ENCODE measurements at regions not wholly inside any gene's neighbourhood (a gene's known extent, or its start where the extent isn't known, plus 50 kb on each side); places are given as distances from the start of the nearest gene placed in this dataset.
"Not testable (repeated sequence)": the region's sequence is repeated elsewhere in the genome, so short reads cannot be mapped to it uniquely, and the experiment has no call there.

DNA sequence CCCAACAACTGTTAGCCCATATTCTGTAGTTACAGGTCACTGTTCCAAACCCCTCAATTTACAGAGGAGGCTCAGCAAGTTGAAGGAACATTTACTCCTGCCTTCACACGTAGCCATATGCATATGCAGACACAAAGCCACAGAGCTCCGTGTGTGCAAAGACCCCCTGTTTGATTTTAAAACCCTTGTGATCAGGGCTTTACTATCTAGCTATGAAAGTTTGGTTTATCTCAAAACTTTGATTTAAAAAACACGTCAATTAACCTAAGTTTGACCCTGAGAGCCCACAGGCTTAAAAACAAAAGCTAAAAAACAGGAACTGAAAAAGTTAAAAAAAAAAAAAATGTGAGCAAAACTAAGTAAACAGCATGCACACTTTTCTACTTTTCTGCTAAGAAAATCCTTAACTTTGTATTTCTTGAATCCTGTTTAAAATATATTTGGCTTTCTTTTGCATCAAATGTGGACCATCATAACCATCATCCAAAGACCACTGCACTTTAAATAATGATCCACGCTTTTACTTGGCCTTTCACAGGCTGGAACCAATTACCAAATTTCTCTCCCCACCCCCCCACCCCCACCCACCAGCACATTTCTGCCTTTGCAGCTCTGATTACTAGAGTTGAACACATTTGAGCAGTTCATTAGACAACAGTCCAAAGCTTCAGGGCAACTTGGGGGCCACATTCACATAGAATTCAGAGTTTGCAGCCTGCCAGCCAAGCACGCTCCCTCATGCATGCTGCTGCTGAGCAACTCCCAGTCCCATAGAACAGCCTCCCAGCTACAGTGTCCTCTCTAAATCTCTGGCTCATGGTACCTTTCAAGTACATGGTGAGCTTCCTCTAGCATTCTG lies 128.8 kb upstream of the MAP3K1 start:
- no peak for DNase-seq (ENCODE audit: low read depth)

DNA sequence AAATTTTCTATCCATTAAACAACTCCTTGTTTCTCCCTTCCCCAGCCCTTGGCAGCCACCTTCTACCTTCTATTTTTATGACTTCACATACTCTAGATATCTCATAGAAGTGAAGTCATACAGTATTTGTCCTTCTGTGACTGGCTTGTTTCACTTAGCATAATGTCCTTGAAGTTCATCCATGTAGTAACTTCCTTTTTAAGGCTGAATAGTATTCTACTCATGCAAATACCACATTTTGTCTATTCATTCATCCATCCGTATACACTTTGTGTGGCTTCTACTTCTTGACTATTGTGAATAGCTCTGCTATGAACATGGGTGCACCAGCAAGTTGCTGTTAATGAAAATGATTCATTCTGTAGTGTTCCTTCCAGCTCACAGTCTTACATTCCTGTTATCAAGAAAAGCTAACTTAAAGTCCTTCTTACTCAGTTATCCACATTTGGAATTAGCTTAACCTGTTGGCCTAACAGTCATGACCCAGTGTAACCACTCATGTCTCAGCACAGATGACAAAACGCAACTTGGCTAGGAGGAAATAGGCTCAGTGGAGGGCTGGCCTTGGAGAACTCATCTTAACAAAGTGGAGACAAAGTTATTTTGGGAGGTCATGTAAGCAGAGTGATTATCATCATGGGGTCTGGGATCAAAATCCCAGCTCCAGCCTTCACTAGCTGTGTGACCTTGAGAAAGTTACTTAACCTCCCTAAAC lies 129.7 kb upstream of the MAP3K1 start:
- DNase-seq (ENCODE audit: low read depth), result no peak

DNA sequence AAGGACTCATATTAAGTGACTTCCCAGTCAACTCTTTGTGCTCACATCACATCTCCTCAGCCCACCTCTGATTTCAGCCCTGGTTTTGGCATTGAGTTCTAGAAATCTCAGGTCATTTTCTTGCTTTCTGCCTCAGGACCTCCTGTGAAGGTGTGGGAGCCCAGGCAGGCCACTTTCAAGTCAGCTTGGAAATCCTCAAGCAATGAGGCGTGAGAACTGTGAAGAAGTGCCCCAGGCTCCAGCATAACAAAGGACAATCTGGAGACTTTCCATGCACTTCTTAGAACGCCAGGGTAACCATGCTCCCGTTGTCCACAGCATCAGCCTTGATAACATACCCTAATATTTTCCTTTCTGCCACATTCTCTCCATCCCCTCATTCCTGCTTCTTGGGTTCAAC lies 131.2 kb upstream of the MAP3K1 start:
- DNase-seq (ENCODE audit: low read depth), result no peak

DNA sequence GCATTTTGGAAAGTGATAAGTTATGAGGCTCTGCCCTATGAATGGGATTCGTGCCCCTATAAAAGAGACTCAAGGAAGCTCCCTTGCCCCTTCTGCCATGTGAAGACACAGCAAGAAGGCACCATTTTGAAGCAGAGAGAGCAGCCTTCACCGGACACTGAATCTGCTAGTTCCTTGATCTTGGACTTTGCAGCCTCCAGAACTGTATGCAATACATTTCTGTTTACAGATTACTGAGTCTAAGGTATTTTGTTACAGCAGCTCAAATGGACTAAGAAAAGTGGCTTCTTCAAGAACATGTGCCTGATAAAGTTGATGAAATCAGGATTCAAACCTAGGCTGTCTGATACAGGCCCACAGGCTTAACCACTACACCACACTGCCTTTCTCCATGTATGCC lies 131.6 kb upstream of the MAP3K1 start:
- no peak for DNase-seq (ENCODE audit: low read depth)

DNA sequence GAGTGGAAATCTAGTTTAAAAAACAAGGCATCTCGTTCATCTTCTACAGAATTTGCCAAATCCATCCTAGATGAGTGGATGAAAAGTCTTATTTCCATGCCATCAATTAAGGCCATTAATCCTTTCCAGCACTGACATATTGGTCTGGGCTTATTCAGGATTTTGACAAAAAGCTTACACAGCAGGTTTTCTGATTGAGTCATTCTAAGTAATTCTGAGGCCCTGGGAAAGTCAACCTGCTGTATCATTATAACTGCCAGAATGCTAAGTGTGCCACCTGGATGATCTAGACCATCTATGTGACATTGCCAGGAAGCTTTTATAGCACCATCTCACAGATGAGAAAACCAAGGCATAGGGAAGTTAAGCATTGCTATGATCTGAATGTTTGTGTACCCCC lies 132.1 kb upstream of the MAP3K1 start:
- DNase-seq (ENCODE audit: low read depth), result no peak

DNA sequence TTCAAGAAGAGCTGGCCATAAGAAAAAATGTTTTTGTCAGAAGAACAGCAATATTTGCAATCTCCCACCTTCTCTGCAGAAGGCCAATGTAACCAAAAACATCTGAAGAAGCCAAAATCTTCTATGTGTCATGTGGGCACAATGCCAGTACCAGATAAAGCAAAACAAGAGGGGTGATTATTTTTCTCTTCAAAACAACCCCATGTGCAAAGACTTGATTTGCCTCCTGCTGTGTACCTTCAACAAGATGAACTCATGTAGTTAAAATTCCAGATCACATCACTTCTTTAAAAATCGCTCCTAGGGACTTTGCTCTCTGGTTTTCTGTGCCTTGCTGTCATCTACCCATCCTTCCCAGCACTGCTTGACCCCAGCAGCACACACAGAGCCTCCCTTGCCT lies 134.0 kb upstream of the MAP3K1 start:
- no peak for DNase-seq (ENCODE audit: low read depth)

DNA sequence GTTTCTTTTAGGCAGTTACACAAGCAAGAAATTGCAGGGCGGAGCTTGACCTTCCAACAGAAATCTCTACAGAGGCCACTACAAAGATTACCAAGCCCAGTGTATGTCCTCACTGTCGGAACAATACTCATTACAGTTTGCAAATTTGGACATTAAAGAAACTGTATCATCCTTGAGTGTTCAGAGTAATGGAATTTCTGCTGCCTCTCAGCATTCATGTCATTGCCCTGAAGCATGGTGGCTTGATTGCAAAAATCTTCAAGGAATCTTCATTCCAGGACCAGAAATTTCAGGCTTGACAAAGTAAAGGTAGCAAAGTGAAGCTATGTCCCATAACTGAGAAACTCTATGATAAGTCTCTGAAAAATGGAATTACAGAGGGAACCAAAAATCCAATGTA lies 134.6 kb upstream of the MAP3K1 start:
- DNase-seq (ENCODE audit: low read depth), result no peak

DNA sequence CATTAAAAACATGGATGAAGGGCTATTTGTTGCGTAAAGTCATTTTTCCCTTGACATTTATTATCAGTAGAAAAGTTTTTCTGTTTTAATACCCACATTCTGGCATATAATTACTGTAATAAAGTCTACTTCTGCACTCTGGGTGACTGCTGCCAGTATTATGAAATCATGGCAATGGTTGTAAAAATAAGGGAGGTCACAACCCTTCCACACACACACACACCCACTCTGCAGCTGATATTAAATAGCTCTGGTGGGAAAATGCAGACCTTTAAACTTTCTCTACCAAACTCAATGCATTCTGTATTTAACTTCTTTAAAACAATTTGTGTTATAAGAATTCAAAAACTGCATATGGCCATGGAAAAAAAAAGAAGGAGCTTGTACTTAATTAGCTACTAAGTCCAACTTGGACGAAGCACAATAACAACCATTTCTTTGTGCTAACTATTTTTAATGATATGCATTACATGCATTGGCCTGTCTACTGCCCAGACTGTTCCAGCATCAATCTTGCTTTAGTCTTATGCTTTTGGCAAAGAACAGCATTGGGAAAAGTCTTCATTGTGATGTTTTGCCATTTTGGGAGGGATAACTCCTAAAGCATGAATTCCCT lies 137.6 kb upstream of the MAP3K1 start:
- no peak for DNase-seq (ENCODE audit: low read depth)

DNA sequence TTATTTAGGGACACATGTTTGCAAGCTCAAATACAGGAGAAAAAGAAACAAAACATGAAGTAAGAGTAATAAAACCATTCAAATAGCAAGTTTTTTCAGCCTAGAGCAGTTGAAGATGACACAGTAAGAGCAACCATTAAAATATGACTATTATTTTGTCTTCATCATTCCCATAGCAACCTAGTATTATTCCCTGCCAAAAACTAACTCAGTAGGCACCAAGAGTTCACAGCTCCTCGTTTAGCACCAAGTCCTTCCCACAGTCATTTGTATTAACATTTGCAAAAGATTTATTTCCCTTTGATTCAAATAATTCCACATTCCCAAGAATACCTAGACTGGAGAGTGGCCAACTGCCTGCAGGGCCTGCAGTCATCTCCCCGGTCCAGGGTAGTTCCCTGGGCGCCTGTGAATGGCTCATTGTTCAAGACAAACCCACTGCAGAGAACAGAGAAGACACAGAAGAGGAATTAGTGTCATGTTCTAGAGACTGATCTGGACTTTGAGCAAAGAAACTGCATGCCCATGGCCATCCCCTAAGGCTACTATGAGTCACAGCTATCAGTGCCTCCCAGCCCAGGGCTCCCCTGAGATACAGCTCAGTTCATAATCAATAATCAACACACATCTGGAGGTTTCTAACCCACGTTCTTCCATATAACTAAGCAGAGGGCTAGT lies 139.1 kb upstream of the MAP3K1 start:
- no peak for DNase-seq (ENCODE audit: low read depth)

DNA sequence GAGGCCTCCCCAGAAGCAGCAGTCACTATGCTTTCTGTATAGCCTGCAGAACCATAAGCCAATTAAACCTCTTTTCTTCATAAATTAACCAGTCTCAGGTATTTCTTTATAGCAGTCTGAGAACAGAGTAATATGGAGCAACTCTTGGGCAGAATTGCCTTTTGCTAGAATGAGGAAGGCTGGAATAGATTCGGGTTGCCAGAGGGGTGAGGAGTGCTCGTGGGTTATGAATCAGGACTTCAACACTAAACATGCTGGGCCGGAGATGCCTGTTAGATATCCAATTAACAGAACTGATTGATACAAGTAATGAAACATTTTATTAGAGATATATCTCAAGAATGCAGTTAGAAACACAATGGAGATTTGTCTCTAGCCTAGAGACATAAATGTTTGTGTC lies 140.9 kb upstream of the MAP3K1 start:
- DNase-seq (ENCODE audit: low read depth), result no peak

DNA sequence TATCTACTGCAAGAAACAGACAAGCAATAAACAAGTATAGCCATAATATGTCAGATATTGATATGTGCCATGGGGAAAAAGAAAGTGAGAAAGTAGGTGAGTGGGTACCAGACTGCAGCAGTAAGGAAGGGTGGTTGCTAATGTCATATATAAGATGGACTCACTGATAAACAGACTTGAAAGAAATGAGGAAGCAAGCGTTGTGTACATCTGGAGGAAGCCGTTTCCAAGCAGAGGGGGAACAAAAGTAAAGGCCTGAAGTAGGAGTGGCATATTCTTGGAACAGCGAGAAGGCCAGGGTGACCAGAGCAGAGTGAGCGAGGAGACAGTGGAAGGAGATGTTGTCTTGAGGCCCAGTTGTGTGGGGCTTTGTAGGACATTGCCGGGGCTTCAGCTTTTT lies 142.2 kb upstream of the MAP3K1 start:
- no peak for DNase-seq (ENCODE audit: low read depth)

DNA sequence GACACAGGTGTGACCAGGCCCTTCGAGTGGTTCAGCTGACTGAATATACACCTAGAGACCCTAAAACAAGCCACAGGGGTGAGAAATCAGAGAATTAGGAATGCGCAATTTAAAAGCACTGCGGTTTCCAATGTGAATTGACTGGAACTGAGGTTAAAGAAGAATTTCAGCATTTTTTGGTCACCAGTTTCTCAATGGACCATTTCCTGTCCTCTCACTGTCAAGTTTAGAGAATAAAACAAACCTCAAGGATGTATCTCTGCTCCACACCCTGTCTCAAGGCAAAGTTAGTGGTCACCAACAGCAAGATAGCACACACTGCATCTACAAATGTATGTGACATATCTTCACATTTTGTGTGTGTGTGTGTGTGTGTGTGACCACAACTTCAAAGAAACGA lies 143.8 kb upstream of the MAP3K1 start:
- no peak for DNase-seq (ENCODE audit: low read depth)

DNA sequence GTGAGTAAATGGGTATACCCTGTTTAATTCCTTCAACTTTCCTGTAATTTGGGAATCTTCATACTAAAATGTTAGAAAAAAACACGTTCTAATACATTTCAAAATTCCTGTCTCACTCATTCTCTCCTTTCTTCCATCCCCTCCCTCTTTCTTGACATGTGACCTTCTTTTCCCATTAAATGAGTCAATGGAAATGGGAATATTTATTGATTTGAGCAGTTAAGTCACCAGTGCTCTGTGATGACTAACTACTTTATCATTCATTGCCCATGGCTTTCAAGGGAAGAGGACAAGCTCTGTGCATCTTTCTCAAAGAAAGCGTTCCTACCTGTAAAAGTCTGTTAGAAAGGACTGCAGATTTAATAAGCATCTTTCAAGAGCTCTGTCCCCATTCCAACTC lies 144.4 kb upstream of the MAP3K1 start:
- no peak for DNase-seq (ENCODE audit: low read depth)

DNA sequence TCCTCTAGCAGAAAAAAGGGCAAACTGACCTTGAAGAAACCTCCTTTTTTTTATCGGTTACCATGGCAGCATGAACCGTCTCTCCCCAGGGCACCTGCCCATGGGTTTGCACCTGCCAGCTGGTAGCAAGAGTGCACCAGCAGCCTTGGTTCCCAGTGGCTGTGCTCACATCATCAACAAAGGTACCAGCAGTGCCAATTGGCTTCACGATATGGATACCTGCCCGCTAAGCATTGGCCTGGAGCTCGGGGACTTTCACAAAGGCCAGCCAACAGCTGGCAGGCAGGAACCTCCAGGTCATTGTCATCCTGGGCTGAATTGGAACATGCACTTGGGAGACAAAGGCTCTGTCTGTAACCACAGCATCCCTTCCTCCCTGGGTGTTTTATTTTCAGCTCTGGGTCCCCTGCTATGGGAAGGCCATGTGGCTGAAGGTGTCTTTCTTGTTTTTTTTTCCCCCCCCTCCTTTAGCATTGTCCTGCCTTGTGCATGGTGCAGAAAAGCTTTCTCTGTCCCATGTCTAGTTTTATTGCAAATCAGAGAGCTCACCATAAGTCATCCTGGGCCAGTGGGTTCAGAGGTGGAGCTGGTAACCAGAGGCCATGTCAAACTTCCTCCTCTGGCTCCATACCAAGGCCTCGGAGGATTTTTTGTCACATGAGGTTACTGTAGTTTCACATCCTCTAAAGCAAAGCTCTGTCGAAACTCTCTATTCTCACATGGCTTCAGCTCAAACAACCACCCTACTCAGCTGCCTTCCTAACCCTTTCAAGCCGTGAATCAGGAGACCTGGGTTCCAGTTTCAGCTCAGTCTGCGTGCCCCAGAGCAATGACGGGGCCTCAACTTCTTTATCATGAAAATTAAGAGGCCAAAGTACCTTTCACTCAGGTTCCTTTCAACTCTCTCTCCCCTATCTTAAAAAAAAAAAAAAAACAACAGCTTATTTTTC lies 145.5 kb upstream of the MAP3K1 start:
- DNase-seq (ENCODE audit: low read depth), result no peak

DNA sequence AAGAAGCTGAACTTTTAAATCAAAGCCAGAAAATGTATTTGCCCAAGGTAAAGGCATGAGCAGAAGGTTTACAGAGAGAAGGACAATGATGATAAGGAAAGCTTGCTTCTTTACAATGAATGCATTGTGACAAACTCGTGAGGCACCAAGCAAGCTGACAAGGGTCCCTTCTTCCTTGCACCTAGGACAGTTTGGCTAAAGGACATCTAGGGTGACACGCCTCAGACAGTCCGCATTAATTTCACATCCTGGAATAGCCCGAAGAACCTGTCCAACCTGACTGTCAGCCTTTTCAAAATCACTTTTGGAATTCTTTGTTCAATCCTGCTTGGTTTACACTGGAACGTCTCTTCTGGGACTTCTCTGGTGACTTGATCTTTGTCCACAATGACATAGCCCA lies 146.4 kb upstream of the MAP3K1 start:
- DNase-seq (ENCODE audit: low read depth), result no peak

DNA sequence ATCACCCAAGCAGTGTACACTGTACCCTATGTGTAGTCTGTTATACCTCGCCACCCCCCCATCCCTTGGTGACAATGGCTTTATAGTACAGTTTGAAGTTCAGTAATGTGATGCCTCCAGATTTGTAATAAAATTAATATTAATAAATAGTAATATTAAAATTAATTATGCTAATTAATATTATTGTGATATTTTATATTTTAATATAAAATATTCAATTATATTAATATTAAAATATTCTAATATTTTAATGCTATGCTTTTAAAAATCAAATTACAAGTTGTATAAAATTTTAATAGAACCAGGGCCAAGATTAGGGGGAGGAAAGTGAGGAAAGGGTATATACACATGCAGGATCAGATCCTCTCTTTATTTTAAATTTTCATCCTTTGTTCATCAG lies 147.7 kb upstream of the MAP3K1 start:
- no peak for DNase-seq (ENCODE audit: low read depth)

DNA sequence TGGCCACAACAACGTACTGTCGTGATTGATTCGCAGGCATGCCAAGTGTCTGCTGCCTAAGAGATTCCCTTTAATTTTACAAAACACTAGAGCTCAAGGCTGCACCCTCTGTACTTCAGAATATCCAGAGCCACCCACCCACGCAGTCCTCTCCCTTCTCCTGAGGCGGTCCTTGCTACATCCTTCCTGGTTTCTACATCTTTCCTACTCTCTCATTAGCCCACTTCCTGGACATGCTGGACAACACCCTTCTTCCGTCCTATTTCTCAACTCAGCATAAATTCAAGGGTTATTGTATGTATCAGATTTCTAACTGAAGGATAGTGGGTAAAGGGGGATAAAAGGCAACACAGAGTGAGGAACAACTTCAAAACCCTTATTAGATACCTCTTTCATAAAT lies 148.4 kb upstream of the MAP3K1 start:
- no peak for DNase-seq (ENCODE audit: low read depth)

DNA sequence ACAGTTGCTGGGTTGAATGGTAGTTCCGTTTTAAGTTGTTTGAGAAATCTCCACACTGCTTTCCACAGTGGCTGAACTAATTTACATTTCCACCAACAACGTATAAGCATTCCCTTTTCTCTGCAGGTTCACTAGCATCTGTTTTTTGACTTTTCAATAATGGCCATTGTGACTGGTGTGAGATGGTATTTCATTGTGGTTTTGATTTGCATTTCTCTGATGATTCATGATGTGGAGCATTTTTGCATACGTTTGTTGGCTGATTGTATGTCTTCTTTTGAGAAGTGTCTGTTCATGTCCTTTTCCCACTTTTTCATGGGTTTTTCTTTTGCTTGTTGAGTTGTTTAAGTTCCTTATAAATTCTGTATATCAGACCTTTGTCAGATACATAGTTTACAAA lies 150.2 kb upstream of the MAP3K1 start:
- not testable (repeated sequence) for DNase-seq (ENCODE audit: low read depth)

DNA sequence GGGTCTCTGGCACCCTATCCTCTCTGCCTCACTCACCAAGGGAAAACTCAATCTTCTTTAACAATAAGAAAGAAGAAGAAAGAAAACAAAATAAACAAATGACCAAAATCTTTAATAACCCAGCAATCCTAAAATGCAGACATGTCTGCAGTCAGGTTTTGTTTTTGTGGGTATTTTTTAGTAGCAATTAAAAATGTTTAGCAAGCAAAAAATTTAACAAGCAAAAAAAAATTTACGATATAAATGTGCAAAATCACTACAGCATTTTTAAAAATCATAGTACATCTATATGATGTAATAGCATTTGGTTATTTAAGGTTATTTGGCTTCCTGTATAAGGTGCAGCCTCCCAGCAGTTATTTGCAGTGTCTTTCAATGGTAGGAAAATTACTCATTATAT lies 151.3 kb upstream of the MAP3K1 start:
- no peak for DNase-seq (ENCODE audit: low read depth)

DNA sequence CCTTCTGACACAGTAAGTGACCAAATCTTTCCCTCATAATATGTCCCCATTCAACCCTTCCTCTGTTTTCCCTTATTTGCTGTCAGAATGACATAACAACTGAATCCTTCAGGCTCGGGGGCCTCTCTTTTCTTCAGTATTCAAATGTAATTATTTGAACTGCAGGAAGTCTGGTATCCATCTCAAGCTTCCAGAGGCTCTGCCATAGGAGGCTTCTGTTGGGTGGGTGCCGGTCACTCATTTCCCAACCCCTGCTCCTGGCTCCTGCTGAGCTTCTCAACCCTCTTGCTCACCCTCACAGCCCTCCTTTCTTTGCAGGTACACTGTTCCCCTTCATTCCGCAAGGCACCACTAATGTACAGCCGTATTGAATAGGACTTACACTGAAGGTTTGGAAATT lies 151.8 kb upstream of the MAP3K1 start:
- no peak for DNase-seq (ENCODE audit: low read depth)

DNA sequence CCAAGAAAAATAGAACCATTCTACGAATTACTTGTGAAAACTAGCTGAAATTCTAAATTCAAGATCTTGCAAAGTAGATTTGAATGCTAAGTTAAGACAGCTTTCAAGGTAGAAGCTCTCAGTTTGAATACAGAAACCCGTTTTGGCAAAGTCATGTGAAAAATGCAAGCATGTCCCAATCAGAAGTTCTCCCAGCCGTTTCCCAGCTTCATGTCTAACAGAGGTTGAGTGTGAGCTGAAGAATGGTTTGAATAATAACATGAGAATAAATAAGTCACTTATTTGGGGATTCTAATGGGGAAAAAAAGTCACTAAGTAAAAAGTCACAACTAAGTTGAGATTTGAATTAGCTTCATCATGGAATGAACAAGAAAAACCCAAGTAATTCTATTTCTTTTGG lies 152.5 kb upstream of the MAP3K1 start:
- DNase-seq (ENCODE audit: low read depth), result no peak

DNA sequence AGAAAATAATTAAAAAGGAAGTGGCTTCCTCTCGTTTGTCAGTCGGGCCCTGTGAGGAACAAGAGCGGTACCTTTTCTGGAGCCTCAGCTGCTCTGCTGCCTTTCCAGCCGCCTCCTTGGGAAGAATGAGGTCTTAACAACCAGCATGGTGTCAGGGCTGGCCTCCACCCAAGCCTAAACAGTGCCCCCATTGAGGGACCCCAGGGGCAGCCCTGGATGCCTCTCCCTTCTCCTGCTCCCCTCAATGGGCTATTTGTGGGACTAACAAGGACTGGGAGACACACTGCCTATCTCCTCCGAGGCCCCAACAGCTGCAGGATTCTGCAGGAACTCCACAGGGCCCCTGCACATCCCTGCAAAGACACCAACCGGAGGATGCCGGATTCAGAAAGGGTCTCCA lies 155.4 kb upstream of the MAP3K1 start:
- DNase-seq (ENCODE audit: low read depth), result no peak

Data from stimulated activated CD4-positive, alpha-beta T cell treated with anti-CD3 and anti-CD28 coated beads, Interleukin-2, amount 100 ng/mL, for 4 hours (primary cell).